Activated CD8-positive, alpha-beta T cell treated with anti-CD3 and anti-CD28 coated beads, Interleukin-2, amount 10 ng/mL, durations not matched to agents 7 days and 5 days (primary cell): ENCODE measurements at regions not wholly inside any gene's neighbourhood (a gene's known extent, or its start where the extent isn't known, plus 50 kb on each side); places are given as distances from the start of the nearest gene placed in this dataset.

Source experiments
- ATAC-seq: fragments of 150-1000 bp; cut with Tn5 transposase; one replicate; pipeline ENCODE4 v1.10.0; 2021; ENCODE audit warnings: moderate library complexity
- CTCF ChIA-PET: fragments of 350-600 bp; sonication (Branson Sonifier 250); formaldehyde crosslinking; loops from one replicate; lab custom pipeline; 2021; ENCODE audit warnings: antibody characterized with exemption; lab: Charles Lee
- POLR2A ChIA-PET: fragments of 350-600 bp; sonication (Branson Sonifier 250); formaldehyde crosslinking; loops from one replicate; lab custom pipeline; 2021; ENCODE audit warnings: antibody characterized with exemption; lab: Charles Lee
- DNase-seq: peaks from one replicate; pipeline ENCODE4 v3.0.0-alpha.2; 2020
- H3K27ac Mint-ChIP-seq: one replicate; pipeline ENCODE4 v1.8.0; 2021; ENCODE audit warnings: mild to moderate bottlenecking, mixed read lengths
- H3K27me3 Mint-ChIP-seq: one replicate; pipeline ENCODE4 v1.8.0; 2021; ENCODE audit warnings: low read depth, mixed read lengths
- H3K36me3 Mint-ChIP-seq: one replicate; pipeline ENCODE4 v1.8.0; 2021; ENCODE audit warnings: low read depth, mixed read lengths
- H3K4me1 Mint-ChIP-seq: one replicate; pipeline ENCODE4 v1.8.0; 2021; ENCODE audit warnings: low read depth, mixed read lengths
- H3K4me3 Mint-ChIP-seq: one replicate; pipeline ENCODE4 v1.8.0; 2021; ENCODE audit warnings: mild to moderate bottlenecking, mixed read lengths
- H3K9me3 Mint-ChIP-seq: one replicate; pipeline ENCODE4 v1.8.0; 2022; ENCODE audit warnings: mixed read lengths; ENCODE audit not compliant: insufficient read depth

GRCh38 chr2:160694631-160695030, 201.0 kb upstream of the RBMS1 start:
- Mint-ChIP-seq H3K9me3 (no peaks in the 10 kb centered on the region), H3K4me1 (no peaks in the 10 kb centered on the region), H3K27me3 (peaks cover 4% of the 10 kb centered on the region), H3K36me3 (no peaks in the 10 kb centered on the region), H3K4me3 (no peak overlapping the region), H3K27ac (no peak overlapping the region)
- DNase-seq = peak; percentile 40
- ATAC-seq = peak; percentile 88
- ChIA-PET CTCF (interaction anchor here (1.7 kb wide), 1 partner anchor 266 kb away, joined by 5 read pairs; no protein-coding TSS in a partner anchor), POLR2A (no interaction called here)

GRCh38 chr2:160695402-160696086, 201.9 kb upstream of the RBMS1 start:
- CTCF ChIA-PET = interaction anchor here (1.4 to 1.7 kb wide), 2 partner anchors 10 to 267 kb away, joined by 3 to 5 read pairs; no protein-coding TSS in a partner anchor
- H3K27me3 Mint-ChIP-seq = peaks cover 4% of the 10 kb centered on the region

GRCh38 chr2:160696087-160696452, 202.5 kb upstream of the RBMS1 start:
- no peaks in the 10 kb centered on the region for H3K9me3 Mint-ChIP-seq
- ChIA-PET CTCF (interaction anchor here (1.4 kb wide), 1 partner anchor 9 kb away, joined by 3 read pairs; no protein-coding TSS in a partner anchor), POLR2A (no interaction called here)

More at GRCh38 chr2:160695402-160696086, 201.9 kb upstream of the RBMS1 start:
- DNase-seq = no peak
- no peak overlapping the region for H3K27ac Mint-ChIP-seq
- no peak overlapping the region for H3K4me3 Mint-ChIP-seq
- no peak for ATAC-seq
- POLR2A ChIA-PET = no interaction called here
- H3K9me3 Mint-ChIP-seq = no peaks in the 10 kb centered on the region
- no peaks in the 10 kb centered on the region for H3K4me1 Mint-ChIP-seq
- H3K36me3 Mint-ChIP-seq = no peaks in the 10 kb centered on the region

GRCh38 chr2:160697817-160698216, 204.2 kb upstream of the RBMS1 start:
- H3K4me3 Mint-ChIP-seq = no peak overlapping the region
- no peaks in the 10 kb centered on the region for H3K27me3 Mint-ChIP-seq
- ATAC-seq (no peak), DNase-seq (no peak)
- CTCF ChIA-PET = no interaction called here
- no peak overlapping the region for H3K27ac Mint-ChIP-seq
- POLR2A ChIA-PET = no interaction called here
- H3K4me1 Mint-ChIP-seq = no peaks in the 10 kb centered on the region
- H3K36me3 Mint-ChIP-seq = no peaks in the 10 kb centered on the region
- H3K9me3 Mint-ChIP-seq = no peaks in the 10 kb centered on the region

More at GRCh38 chr2:160696087-160696452, 202.5 kb upstream of the RBMS1 start:
- Mint-ChIP-seq H3K4me3 (no peak overlapping the region), H3K27ac (no peak overlapping the region), H3K4me1 (no peaks in the 10 kb centered on the region), H3K27me3 (peaks cover 4% of the 10 kb centered on the region), H3K36me3 (no peaks in the 10 kb centered on the region)
- ATAC-seq = no peak
- DNase-seq = no peak

- Mint-ChIP-seq H3K27ac (no peak overlapping the region), H3K27me3 (no peaks in the 10 kb centered on the region), H3K9me3 (no peaks in the 10 kb centered on the region), H3K4me3 (no peak overlapping the region), H3K36me3 (no peaks in the 10 kb centered on the region), H3K4me1 (peaks cover 15% of the 10 kb centered on the region)
- ChIA-PET CTCF (no interaction called here), POLR2A (no interaction called here)
- ATAC-seq (no peak), DNase-seq (no peak)
Observed at GRCh38 chr2:160700021-160700814, 206.6 kb upstream of the RBMS1 start.

- CTCF ChIA-PET = no interaction called here
- H3K9me3 Mint-ChIP-seq = no peaks in the 10 kb centered on the region
- peaks cover 15% of the 10 kb centered on the region for H3K4me1 Mint-ChIP-seq
- no peak overlapping the region for H3K4me3 Mint-ChIP-seq
- ATAC-seq = no peak
- POLR2A ChIA-PET = no interaction called here
- no peak for DNase-seq
- no peaks in the 10 kb centered on the region for H3K27me3 Mint-ChIP-seq
- H3K27ac Mint-ChIP-seq = no peak overlapping the region
- H3K36me3 Mint-ChIP-seq = no peaks in the 10 kb centered on the region
Observed at GRCh38 chr2:160701822-160702221, 208.2 kb upstream of the RBMS1 start.

GRCh38 chr2:160702754-160703153, 209.1 kb upstream of the RBMS1 start:
- no peaks in the 10 kb centered on the region for H3K9me3 Mint-ChIP-seq
- DNase-seq (no peak), ATAC-seq (no peak)
- H3K4me1 Mint-ChIP-seq = peaks cover 15% of the 10 kb centered on the region
- ChIA-PET CTCF (no interaction called here), POLR2A (no interaction called here)
- no peaks in the 10 kb centered on the region for H3K27me3 Mint-ChIP-seq
- H3K27ac Mint-ChIP-seq = no peak overlapping the region
- H3K36me3 Mint-ChIP-seq = no peaks in the 10 kb centered on the region
- H3K4me3 Mint-ChIP-seq = no peak overlapping the region

- POLR2A ChIA-PET = no interaction called here
- no peak overlapping the region for H3K4me3 Mint-ChIP-seq
Observed at GRCh38 chr2:160703648-160704585, 210.3 kb upstream of the RBMS1 start.

GRCh38 chr2:160715428-160715827, 221.8 kb upstream of the RBMS1 start:
- ATAC-seq (no peak), DNase-seq (no peak)
- ChIA-PET CTCF (no interaction called here), POLR2A (no interaction called here)
- Mint-ChIP-seq H3K27me3 (peaks cover 3% of the 10 kb centered on the region), H3K9me3 (peaks cover 16% of the 10 kb centered on the region), H3K27ac (no peak overlapping the region), H3K4me3 (no peak overlapping the region), H3K36me3 (peaks cover 2% of the 10 kb centered on the region), H3K4me1 (no peaks in the 10 kb centered on the region)

More at GRCh38 chr2:160703648-160704585, 210.3 kb upstream of the RBMS1 start:
- H3K4me1 Mint-ChIP-seq = peaks cover 15% of the 10 kb centered on the region
- ATAC-seq (peak; percentile 90), DNase-seq (peak; percentile 64)
- H3K27ac Mint-ChIP-seq = peak overlapping the region; percentile 44
- no peaks in the 10 kb centered on the region for H3K27me3 Mint-ChIP-seq
- no peaks in the 10 kb centered on the region for H3K9me3 Mint-ChIP-seq
- H3K36me3 Mint-ChIP-seq = no peaks in the 10 kb centered on the region
- CTCF ChIA-PET = interaction anchor here (1.0 to 1.2 kb wide), 2 partner anchors 275 to 371 kb away, joined by 3 read pairs; no protein-coding TSS in a partner anchor

- ChIA-PET CTCF (no interaction called here), POLR2A (no interaction called here)
- no peak overlapping the region for H3K27ac Mint-ChIP-seq
- no peaks in the 10 kb centered on the region for H3K4me1 Mint-ChIP-seq
- no peak overlapping the region for H3K4me3 Mint-ChIP-seq
- H3K36me3 Mint-ChIP-seq = no peaks in the 10 kb centered on the region
- peaks cover 5% of the 10 kb centered on the region for H3K27me3 Mint-ChIP-seq
- no peaks in the 10 kb centered on the region for H3K9me3 Mint-ChIP-seq
- ATAC-seq (no peak), DNase-seq (no peak)
Observed at GRCh38 chr2:160719116-160719515, 225.5 kb upstream of the RBMS1 start.

- ChIA-PET POLR2A (no interaction called here), CTCF (no interaction called here)
- no peaks in the 10 kb centered on the region for H3K36me3 Mint-ChIP-seq
- no peaks in the 10 kb centered on the region for H3K9me3 Mint-ChIP-seq
- no peak for ATAC-seq
- H3K27ac Mint-ChIP-seq = no peak overlapping the region
- DNase-seq = no peak
- H3K27me3 Mint-ChIP-seq = peaks cover 5% of the 10 kb centered on the region
- no peaks in the 10 kb centered on the region for H3K4me1 Mint-ChIP-seq
- H3K4me3 Mint-ChIP-seq = no peak overlapping the region
Observed at GRCh38 chr2:160720098-160720497, 226.5 kb upstream of the RBMS1 start.
